ENCODE measurements at regions not wholly inside any gene's neighbourhood (a gene's known extent, or its start where the extent isn't known, plus 50 kb on each side); places are given as distances from the start of the nearest gene placed in this dataset.

DNA sequence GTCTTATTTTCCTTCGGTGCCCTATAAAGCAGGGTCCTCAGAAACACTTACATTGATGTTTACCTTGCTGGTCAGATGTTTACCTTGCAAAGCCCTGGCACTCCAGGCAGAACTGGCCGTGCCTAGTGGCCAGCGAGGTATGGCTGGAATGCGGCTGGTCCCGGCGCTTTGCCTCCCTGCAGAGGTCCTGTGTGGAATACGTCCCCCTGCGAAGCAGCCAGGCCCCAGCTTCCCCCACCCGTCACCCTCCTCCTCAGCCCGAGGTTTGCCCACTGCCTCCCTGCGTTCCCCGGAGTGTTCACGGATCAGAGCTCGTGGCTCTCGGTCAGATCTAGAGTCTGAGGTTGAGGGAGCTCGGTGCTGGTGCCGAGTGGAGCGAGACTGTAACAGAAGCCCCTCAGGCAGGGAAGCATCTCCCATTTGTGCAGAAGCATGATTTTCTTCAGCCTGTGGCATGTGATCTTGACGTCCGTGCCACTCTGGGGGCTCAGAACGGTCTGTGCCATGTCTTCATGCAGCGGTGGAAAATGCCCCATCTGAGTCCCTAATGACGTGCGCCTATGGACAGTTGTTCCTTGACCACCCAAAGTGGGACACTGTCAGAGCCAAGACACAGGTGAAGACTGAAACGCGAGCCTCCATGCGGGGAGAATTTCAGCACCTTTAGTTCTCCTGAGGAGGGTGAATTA, 54.8 kb upstream of the SOX1 start:
- no peaks in the 10 kb centered on the region for H3K27me3 ChIP-seq
- DNase-seq (peak; percentile 81 to 85), ATAC-seq (ENCODE audit: low FRiP score in 2 of 2) (peak; percentile 48 to 87)
- no peaks in the 10 kb centered on the region for H3K9me3 ChIP-seq
- TF ChIP-seq CTCF (IDR thresholded peaks at IDR 0.05), result no peak
- TF ChIP-seq EP300 (IDR thresholded peaks at IDR 0.05), result no peak
- no peak for TF ChIP-seq POLR2A (IDR thresholded peaks at IDR 0.05)
- no peak for TF ChIP-seq POLR2AphosphoS5 (IDR thresholded peaks at IDR 0.05)
- no peaks in the 10 kb centered on the region for H3K4me1 ChIP-seq
- no peak overlapping the region for H3K4me3 ChIP-seq
- WGBS, 2 donors, result 63 to 74% methylated on average over 18 to 27 of the region's 27 CpGs
- no peaks in the 10 kb centered on the region for H3K36me3 ChIP-seq
- H3K27ac ChIP-seq, result no peak overlapping the region

DNA sequence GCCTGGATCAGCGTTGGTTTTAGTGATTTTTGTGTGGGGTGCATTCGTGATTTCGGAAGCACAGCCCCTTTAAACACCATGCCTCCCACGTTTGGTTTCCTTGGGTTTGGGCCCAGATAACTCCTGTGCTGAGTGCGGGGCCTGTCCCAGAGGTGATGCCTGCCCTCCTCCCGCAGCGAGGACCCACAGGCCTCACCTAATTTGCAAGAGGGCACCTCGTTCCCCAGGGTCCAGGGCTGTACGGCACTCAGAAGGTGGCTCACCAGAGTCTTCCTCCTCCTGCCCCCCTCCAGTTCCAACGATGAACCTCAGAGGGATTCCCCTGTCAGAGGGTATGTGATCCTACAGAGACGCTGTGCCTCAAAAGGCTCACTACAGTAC, 54.3 kb upstream of the SOX1 start:
- H3K27me3 ChIP-seq, result no peaks in the 10 kb centered on the region
- ATAC-seq (ENCODE audit: low FRiP score in 2 of 2) (peak in 1 of 2 donors; percentile 33), DNase-seq (peak in 1 of 2 donors; percentile 38)
- no peaks in the 10 kb centered on the region for H3K36me3 ChIP-seq
- no peaks in the 10 kb centered on the region for H3K9me3 ChIP-seq
- 75 to 76% methylated on average over 6 to 11 of the region's 11 CpGs for WGBS, 2 donors
- no peak overlapping the region for H3K4me3 ChIP-seq
- H3K27ac ChIP-seq, result no peak overlapping the region
- no peak for TF ChIP-seq EP300 (IDR thresholded peaks at IDR 0.05)
- no peak for TF ChIP-seq CTCF (IDR thresholded peaks at IDR 0.05)
- TF ChIP-seq POLR2AphosphoS5 (IDR thresholded peaks at IDR 0.05), result no peak
- TF ChIP-seq POLR2A (IDR thresholded peaks at IDR 0.05), result no peak
- H3K4me1 ChIP-seq, result no peaks in the 10 kb centered on the region

- Histone ChIP-seq H3K4me3 (no peak overlapping the region), H3K9me3 (no peaks in the 10 kb centered on the region), H3K27ac (no peak overlapping the region), H3K27me3 (no peaks in the 10 kb centered on the region), H3K4me1 (no peaks in the 10 kb centered on the region), H3K36me3 (no peaks in the 10 kb centered on the region)
- WGBS, 2 donors, result 85 to 88% methylated on average over 13 of the region's 13 CpGs
- ATAC-seq (ENCODE audit: low FRiP score in 2 of 2) (no peak), DNase-seq (peak in 1 of 2 donors; percentile 29)
- TF ChIP-seq POLR2AphosphoS5 (IDR thresholded peaks at IDR 0.05) (no peak), CTCF (IDR thresholded peaks at IDR 0.05) (no peak), POLR2A (IDR thresholded peaks at IDR 0.05) (no peak), EP300 (IDR thresholded peaks at IDR 0.05) (no peak)
Measured at GRCh38 chr13:112013665-112014064, 53.3 kb upstream of the SOX1 start.

DNA sequence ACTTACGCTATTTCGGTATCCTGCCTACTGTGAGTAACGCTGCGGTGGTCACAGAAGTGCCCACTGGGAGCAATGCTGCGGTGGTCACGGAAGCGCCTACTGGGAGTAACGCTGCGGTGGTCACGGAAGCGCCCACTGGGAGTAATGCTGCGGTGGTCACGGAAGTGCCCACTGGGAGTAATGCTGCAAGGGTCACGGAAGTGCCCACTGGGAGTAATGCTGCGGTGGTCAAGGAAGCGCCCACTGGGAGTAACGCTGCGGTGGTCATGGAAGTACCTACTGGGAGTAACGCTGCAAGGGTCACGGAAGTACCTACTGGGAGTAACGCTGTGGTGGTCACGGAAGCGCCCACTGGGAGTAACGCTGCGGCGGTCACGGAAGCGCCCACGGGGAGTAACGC, 52.1 kb upstream of the SOX1 start:
- Histone ChIP-seq H3K9me3 (no peaks in the 10 kb centered on the region), H3K4me3 (no peak overlapping the region), H3K36me3 (no peaks in the 10 kb centered on the region), H3K27ac (no peak overlapping the region), H3K27me3 (no peaks in the 10 kb centered on the region), H3K4me1 (no peaks in the 10 kb centered on the region)
- no peak for DNase-seq
- TF ChIP-seq POLR2AphosphoS5 (IDR thresholded peaks at IDR 0.05), result no peak
- no peak for TF ChIP-seq EP300 (IDR thresholded peaks at IDR 0.05)
- no peak for TF ChIP-seq CTCF (IDR thresholded peaks at IDR 0.05)
- TF ChIP-seq POLR2A (IDR thresholded peaks at IDR 0.05), result no peak
- whole genome bisulfite sequencing, 2 donors, result 71% methylated on average over 29 of the region's 30 CpGs
- no peak for ATAC-seq (ENCODE audit: low FRiP score in 2 of 2)
